ENCODE measurements at regions not wholly inside any gene's neighbourhood (a gene's known extent, or its start where the extent isn't known, plus 50 kb on each side); places are given as distances from the start of the nearest gene placed in this dataset.

DNA sequence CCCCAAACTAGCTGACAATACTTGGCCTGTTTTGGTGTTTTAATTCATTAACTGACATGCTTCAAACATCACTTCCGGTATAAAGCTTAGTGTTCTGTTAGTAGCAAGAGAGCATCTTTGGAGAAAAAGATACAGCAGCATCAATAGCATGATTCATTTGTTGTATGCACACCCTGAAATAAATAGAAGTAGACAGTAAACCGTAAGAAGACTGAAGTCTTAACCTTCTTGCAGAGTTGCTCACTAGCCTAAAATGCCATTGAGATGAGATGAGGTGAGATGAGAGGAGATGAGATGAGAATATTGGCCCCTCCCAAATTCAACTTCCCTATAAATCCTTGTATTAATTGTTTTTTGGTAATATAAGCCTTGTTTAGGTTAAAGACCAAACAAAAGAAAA lies 108.8 kb downstream of the TNFSF18 start:
- TF ChIP-seq, protein P1, sequence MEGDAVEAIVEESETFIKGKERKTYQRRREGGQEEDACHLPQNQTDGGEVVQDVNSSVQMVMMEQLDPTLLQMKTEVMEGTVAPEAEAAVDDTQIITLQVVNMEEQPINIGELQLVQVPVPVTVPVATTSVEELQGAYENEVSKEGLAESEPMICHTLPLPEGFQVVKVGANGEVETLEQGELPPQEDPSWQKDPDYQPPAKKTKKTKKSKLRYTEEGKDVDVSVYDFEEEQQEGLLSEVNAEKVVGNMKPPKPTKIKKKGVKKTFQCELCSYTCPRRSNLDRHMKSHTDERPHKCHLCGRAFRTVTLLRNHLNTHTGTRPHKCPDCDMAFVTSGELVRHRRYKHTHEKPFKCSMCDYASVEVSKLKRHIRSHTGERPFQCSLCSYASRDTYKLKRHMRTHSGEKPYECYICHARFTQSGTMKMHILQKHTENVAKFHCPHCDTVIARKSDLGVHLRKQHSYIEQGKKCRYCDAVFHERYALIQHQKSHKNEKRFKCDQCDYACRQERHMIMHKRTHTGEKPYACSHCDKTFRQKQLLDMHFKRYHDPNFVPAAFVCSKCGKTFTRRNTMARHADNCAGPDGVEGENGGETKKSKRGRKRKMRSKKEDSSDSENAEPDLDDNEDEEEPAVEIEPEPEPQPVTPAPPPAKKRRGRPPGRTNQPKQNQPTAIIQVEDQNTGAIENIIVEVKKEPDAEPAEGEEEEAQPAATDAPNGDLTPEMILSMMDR (IDR thresholded peaks at IDR 0.05) = no peak
- TF ChIP-seq POLR2A (IDR thresholded peaks at IDR 0.05) = no peak
